ENCODE measurements at regions not wholly inside any gene's neighbourhood (a gene's known extent, or its start where the extent isn't known, plus 50 kb on each side); places are given as distances from the start of the nearest gene placed in this dataset.
A peak's percentile ranks its signal among the peaks of the same experiment; 100 is the strongest.

DNA sequence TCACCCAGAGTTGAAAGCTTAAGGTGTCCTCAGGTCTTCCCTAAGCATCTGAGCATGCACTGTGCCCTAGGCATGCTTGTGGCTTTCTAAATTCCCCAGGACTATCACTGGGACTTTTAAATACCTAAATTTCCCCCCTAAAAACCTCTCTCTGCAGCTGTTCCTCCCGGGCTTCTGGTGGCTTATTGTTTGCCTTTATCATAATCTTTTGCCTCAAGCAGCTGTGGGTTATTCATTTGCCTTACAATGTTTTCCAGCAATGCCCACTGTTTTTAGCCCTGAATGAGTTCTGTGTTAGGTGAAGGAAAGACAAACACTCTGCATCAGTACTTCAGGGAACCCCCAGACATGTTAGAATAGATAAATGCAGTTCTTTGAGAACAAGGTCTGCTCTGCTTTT is 455.0 kb downstream of the ZIC3 start:
- H3K36me3 ChIP-seq (ENCODE audit: control insufficient read depth, insufficient read depth, low read length), result no peaks in the 10 kb centered on the region
- H3K4me1 ChIP-seq (replicated peaks in 1 of 2; ENCODE audit: control insufficient read depth in 2 of 2, insufficient read depth in 2 of 2, low read length in 2 of 2), result no peaks in the 10 kb centered on the region
- POLR2A ChIA-PET, result no interaction called here
- intact Hi-C loops (cut with micrococcal nuclease), result loop anchor here (10.0 kb wide), 1 partner anchor 586 kb away; no protein-coding TSS in a partner anchor
- no TSS peak for BruUV-seq (replicated peaks)
- no peak overlapping the region for H3K27ac ChIP-seq (ENCODE audit: extremely low read depth, low read depth, low read length)
- no peak overlapping the region for H3K9ac ChIP-seq (ENCODE audit: insufficient read depth in 1 of 2, low read depth in 2 of 2, low read length in 2 of 2)
- H2AFZ ChIP-seq (ENCODE audit: low read depth, low read length), result no peak overlapping the region
- 0% methylated on average over 1 of the region's 1 CpG for WGBS (ENCODE audit: insufficient coverage, low coverage, missing lambda C conversion rate)
- H3K9me3 ChIP-seq (replicated peaks; ENCODE audit: control insufficient read depth, insufficient read depth, low read depth, low read length), result no peaks in the 10 kb centered on the region
- H3K9me1 ChIP-seq (ENCODE audit: control insufficient read depth, insufficient read depth, low read length), result no peaks in the 10 kb centered on the region
- in situ Hi-C loops (cut with MboI), result no loop called here
- no peaks in the 10 kb centered on the region for H4K20me1 ChIP-seq (replicated peaks; ENCODE audit: control insufficient read depth, insufficient read depth, low read length)
- no peak for ATAC-seq
- FAIRE-seq, result no peak
- H3K79me2 ChIP-seq (ENCODE audit: control insufficient read depth, insufficient read depth, low read length), result no peaks in the 10 kb centered on the region
- no peak for DNase-seq (ENCODE audit: extremely low read depth in 1 of 4, low spot score in 3 of 4)
- TF ChIP-seq ZNF282 (CRISPR knock-in tag; IDR thresholded peaks at IDR 0.05) (no peak), ETV1 (tag; conservative IDR thresholded peaks at IDR 0.05; ENCODE audit: low read depth) (no peak), HIVEP1 (CRISPR knock-in tag; IDR thresholded peaks at IDR 0.05) (no peak), ZKSCAN3 (CRISPR knock-in tag; IDR thresholded peaks at IDR 0.05) (no peak), FIP1L1 (IDR thresholded peaks at IDR 0.05; ENCODE audit: low read depth, low read length, poor library complexity, severe bottlenecking) (no peak)
- H3K27me3 ChIP-seq (ENCODE audit: control insufficient read depth in 2 of 2, insufficient read depth in 2 of 2, low read length in 2 of 2), result no peaks in the 10 kb centered on the region
- CTCF ChIA-PET (ENCODE audit: low intra/inter-chr PET ratio), result no interaction called here
- no peak overlapping the region for H3K4me2 ChIP-seq (ENCODE audit: insufficient read depth, low read length)
- no peak overlapping the region for H3K4me3 ChIP-seq

DNA sequence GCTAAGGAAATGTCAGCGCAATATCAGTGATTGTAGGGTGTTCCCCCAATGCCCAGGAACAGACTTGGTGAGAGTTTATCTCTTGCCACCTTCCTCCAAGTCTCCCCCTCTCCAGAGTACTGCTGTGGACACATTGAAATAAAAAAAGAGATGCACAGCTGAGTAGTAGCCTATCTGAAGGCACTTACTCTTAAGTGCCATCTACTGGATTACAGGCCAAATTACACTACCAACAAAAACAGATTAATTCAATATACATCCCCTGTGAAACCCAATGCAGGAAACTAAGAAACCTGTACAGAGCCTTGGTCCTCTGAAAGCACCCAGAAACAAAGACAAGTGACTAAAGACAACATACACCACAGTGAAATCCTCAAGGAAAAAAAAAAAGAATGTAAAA is 460.3 kb downstream of the ZIC3 start:
- DNase-seq (ENCODE audit: extremely low read depth in 1 of 4, low spot score in 3 of 4) (peak in 2 of 4 experiments; percentile 3), ATAC-seq (peak; percentile 47; the same call in 1 of the 3 replicates), FAIRE-seq (no peak)
- WGBS (ENCODE audit: insufficient coverage, low coverage, missing lambda C conversion rate), result 0% methylated on average over 1 of the region's 1 CpG
- ChIA-PET POLR2A (no interaction called here), CTCF (ENCODE audit: low intra/inter-chr PET ratio) (no interaction called here)
- no TSS peak for BruUV-seq (replicated peaks)
- H3K9me3 ChIP-seq (replicated peaks; ENCODE audit: control insufficient read depth, insufficient read depth, low read depth, low read length), result no peaks in the 10 kb centered on the region
- H3K9me1 ChIP-seq (ENCODE audit: control insufficient read depth, insufficient read depth, low read length), result no peaks in the 10 kb centered on the region
- in situ Hi-C loops (cut with MboI), result no loop called here
- TF ChIP-seq BRD9 (IDR thresholded peaks at IDR 0.05; ENCODE audit: low read depth, partially characterized antibody), result no peak
- peak in 1 of 2 experiments; percentile 35; a peak in 2 of 4 replicates for TF ChIP-seq RAD21 (CRISPR knock-in tag; conservative IDR thresholded peaks at IDR 0.05 in 1 of 2, IDR thresholded peaks at IDR 0.05 in 1 of 2)
- TF ChIP-seq ZNF165 (CRISPR knock-in tag; IDR thresholded peaks at IDR 0.05; ENCODE audit: borderline replicate concordance), result no peak
- TF ChIP-seq, protein P1, sequence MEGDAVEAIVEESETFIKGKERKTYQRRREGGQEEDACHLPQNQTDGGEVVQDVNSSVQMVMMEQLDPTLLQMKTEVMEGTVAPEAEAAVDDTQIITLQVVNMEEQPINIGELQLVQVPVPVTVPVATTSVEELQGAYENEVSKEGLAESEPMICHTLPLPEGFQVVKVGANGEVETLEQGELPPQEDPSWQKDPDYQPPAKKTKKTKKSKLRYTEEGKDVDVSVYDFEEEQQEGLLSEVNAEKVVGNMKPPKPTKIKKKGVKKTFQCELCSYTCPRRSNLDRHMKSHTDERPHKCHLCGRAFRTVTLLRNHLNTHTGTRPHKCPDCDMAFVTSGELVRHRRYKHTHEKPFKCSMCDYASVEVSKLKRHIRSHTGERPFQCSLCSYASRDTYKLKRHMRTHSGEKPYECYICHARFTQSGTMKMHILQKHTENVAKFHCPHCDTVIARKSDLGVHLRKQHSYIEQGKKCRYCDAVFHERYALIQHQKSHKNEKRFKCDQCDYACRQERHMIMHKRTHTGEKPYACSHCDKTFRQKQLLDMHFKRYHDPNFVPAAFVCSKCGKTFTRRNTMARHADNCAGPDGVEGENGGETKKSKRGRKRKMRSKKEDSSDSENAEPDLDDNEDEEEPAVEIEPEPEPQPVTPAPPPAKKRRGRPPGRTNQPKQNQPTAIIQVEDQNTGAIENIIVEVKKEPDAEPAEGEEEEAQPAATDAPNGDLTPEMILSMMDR (IDR thresholded peaks at IDR 0.05 in 2 of 3, conservative IDR thresholded peaks at IDR 0.05 in 1 of 3; ENCODE audit: insufficient read depth in 2 of 3, low read depth in 1 of 3, low read length in 3 of 3), result peak in 2 of 3 experiments; percentile 39 to 40; a peak in 2 of 6 replicates
- TF ChIP-seq TBP (optimal IDR thresholded peaks at IDR 0.05; ENCODE audit: low read depth, low read length), result no peak
- H3K4me3 ChIP-seq, result no peak overlapping the region
- H3K4me2 ChIP-seq (ENCODE audit: insufficient read depth, low read length), result no peak overlapping the region
- no peak overlapping the region for H3K9ac ChIP-seq (ENCODE audit: insufficient read depth in 1 of 2, low read depth in 2 of 2, low read length in 2 of 2)
- no peak overlapping the region for H3K27ac ChIP-seq (ENCODE audit: extremely low read depth, low read depth, low read length)
- no peak overlapping the region for H2AFZ ChIP-seq (ENCODE audit: low read depth, low read length)
- no peaks in the 10 kb centered on the region for H3K36me3 ChIP-seq (ENCODE audit: control insufficient read depth, insufficient read depth, low read length)
- intact Hi-C loops (cut with micrococcal nuclease), result loop anchor here (10.0 kb wide), 1 partner anchor 591 kb away; no protein-coding TSS in a partner anchor
- H3K4me1 ChIP-seq (replicated peaks in 1 of 2; ENCODE audit: control insufficient read depth in 2 of 2, insufficient read depth in 2 of 2, low read length in 2 of 2), result no peaks in the 10 kb centered on the region
- H3K27me3 ChIP-seq (ENCODE audit: control insufficient read depth in 2 of 2, insufficient read depth in 2 of 2, low read length in 2 of 2), result no peaks in the 10 kb centered on the region
- H3K79me2 ChIP-seq (ENCODE audit: control insufficient read depth, insufficient read depth, low read length), result no peaks in the 10 kb centered on the region
- no peaks in the 10 kb centered on the region for H4K20me1 ChIP-seq (replicated peaks; ENCODE audit: control insufficient read depth, insufficient read depth, low read length)

Measured in K562 (cell line).